Liver (tissue), 8 donors: ENCODE measurements at regions not wholly inside any gene's neighbourhood (a gene's known extent, or its start where the extent isn't known, plus 50 kb on each side); places are given as distances from the start of the nearest gene placed in this dataset.

Source experiments
- DNase-seq: peaks from one replicate; pipeline ENCODE4 v3.0.0-alpha.2; 2017; ENCODE audit warnings: low spot score
- H3K27ac ChIP-seq, 2 donors: one replicate each; pipeline ENCODE4 v1.7.0; 2013; ENCODE audit warnings: inconsistent platforms in 2 of 2, low read length in 2 of 2, control low read depth in 1 of 2, low read depth in 1 of 2, mild to moderate bottlenecking in 1 of 2
- H3K27me3 ChIP-seq, 4 donors: one replicate each; pipeline versions ENCODE4 v1.6.1 to v1.7.0; 2013; ENCODE audit warnings: low read length in 3 of 4, inconsistent platforms in 1 of 4, mild to moderate bottlenecking in 1 of 4, moderate library complexity in 1 of 4; ENCODE audit not compliant: control insufficient read depth in 4 of 4, insufficient read depth in 4 of 4
- H3K36me3 ChIP-seq, 4 donors: one replicate each; pipeline versions ENCODE4 v1.6.1 to v1.7.0; 2013; ENCODE audit warnings: low read length in 3 of 4, mild to moderate bottlenecking in 3 of 4, low read depth in 1 of 4, moderate library complexity in 1 of 4; ENCODE audit not compliant: control insufficient read depth in 4 of 4, insufficient read depth in 3 of 4
- H3K4me1 ChIP-seq, 4 donors: one replicate each; pipeline versions ENCODE4 v1.6.1 to v1.7.0; 2013; ENCODE audit warnings: low read length in 3 of 4, mild to moderate bottlenecking in 3 of 4, moderate library complexity in 1 of 4; ENCODE audit not compliant: control insufficient read depth in 4 of 4, insufficient read depth in 4 of 4
- H3K4me3 ChIP-seq, 3 donors: one replicate each; pipeline versions ENCODE4 v1.6.1 to v1.7.0; 2013; ENCODE audit warnings: low read length in 3 of 3, control low read depth in 1 of 3, low read depth in 1 of 3, mild to moderate bottlenecking in 1 of 3
- H3K9ac ChIP-seq, 2 donors: one replicate each; pipeline ENCODE4 v1.7.0; 2013; ENCODE audit warnings: low read length in 2 of 2, mild to moderate bottlenecking in 2 of 2, moderate library complexity in 2 of 2, control low read depth in 1 of 2, low read depth in 1 of 2
- H3K9me3 ChIP-seq, 4 donors: one replicate each; pipeline versions ENCODE4 v1.6.1 to v1.7.0; 2013; ENCODE audit warnings: low read length in 3 of 4; ENCODE audit not compliant: control insufficient read depth in 4 of 4
- EGR1 ChIP-seq, 2 donors: IDR thresholded peaks; 2 replicates each; pipeline ENCODE4 v1.6.1; 2016 to 2018; ENCODE audit warnings: antibody characterized with exemption in 2 of 2, low read depth in 2 of 2
- FOXA1 ChIP-seq: IDR thresholded peaks from 2 replicates; pipeline ENCODE4 v1.6.1; 2016; ENCODE audit warnings: antibody characterized with exemption
- FOXA2 ChIP-seq: IDR thresholded peaks from 2 replicates; pipeline ENCODE4 v1.6.1; 2016; ENCODE audit warnings: antibody characterized with exemption
- GABPA ChIP-seq, 2 donors: IDR thresholded peaks in 1 of 2; conservative IDR thresholded peaks in 1 of 2; 2 replicates each; pipeline ENCODE4 v1.6.1; 2016; ENCODE audit warnings: antibody characterized with exemption in 2 of 2, mild to moderate bottlenecking in 1 of 2, moderate library complexity in 1 of 2
- HNF4A ChIP-seq, 2 donors: conservative IDR thresholded peaks; 2 replicates each; pipeline ENCODE4 v1.6.1; 2016; ENCODE audit warnings: antibody characterized with exemption in 2 of 2, mild to moderate bottlenecking in 2 of 2
- HNF4G ChIP-seq: IDR thresholded peaks from 2 replicates; pipeline ENCODE4 v1.6.1; 2016; ENCODE audit warnings: antibody characterized with exemption
- JUND ChIP-seq, 2 donors: IDR thresholded peaks; 2 replicates each; pipeline ENCODE4 v1.6.1; 2016; ENCODE audit warnings: antibody characterized with exemption in 2 of 2
- NR2F2 ChIP-seq: IDR thresholded peaks from 2 replicates; pipeline ENCODE4 v1.6.1; 2016; ENCODE audit warnings: antibody characterized with exemption
- RAD21 ChIP-seq, 2 donors: IDR thresholded peaks; 2 replicates each; pipeline ENCODE4 v1.6.1; 2016; ENCODE audit warnings: antibody characterized with exemption in 2 of 2, mild to moderate bottlenecking in 2 of 2
- RXRA ChIP-seq, 2 donors: IDR thresholded peaks; 2 replicates each; pipeline ENCODE4 v1.6.1; 2017 to 2018; ENCODE audit warnings: antibody characterized with exemption in 2 of 2, mild to moderate bottlenecking in 1 of 2
- SP1 ChIP-seq: IDR thresholded peaks from 2 replicates; pipeline ENCODE4 v1.6.1; 2018; ENCODE audit warnings: antibody characterized with exemption, mild to moderate bottlenecking
- TAF1 ChIP-seq: conservative IDR thresholded peaks from 2 replicates; pipeline ENCODE4 v1.6.1; 2016; ENCODE audit warnings: antibody characterized with exemption, mild to moderate bottlenecking
- WGBS: extraction: QIAGEN DNeasy Blood & Tissue Kit; methylation state at CpG from one replicate; pipeline ENCODE4 v1.1.7; 2013; 5-methylcytosine and 5-hydroxymethylcytosine counted together
- TF ChIP-seq, protein P1 (sequence below): IDR thresholded peaks from 2 replicates; pipeline ENCODE4 v1.6.1; 2016; ENCODE audit warnings: antibody characterized with exemption
- TF ChIP-seq, protein P2 (sequence below): IDR thresholded peaks from 2 replicates; pipeline ENCODE4 v1.6.1; 2016; ENCODE audit warnings: antibody characterized with exemption, mild to moderate bottlenecking
- TF ChIP-seq, protein P3 (sequence below): IDR thresholded peaks from 2 replicates; pipeline ENCODE4 v1.6.1; 2016; ENCODE audit warnings: antibody characterized with exemption
- TF ChIP-seq, protein P4 (sequence below): IDR thresholded peaks from 2 replicates; pipeline ENCODE4 v1.6.1; 2016; ENCODE audit warnings: antibody characterized with exemption
- TF ChIP-seq, protein P5 (sequence below): fragments of 150-350 bp; IDR thresholded peaks from 2 replicates; pipeline ENCODE4 v1.5.1; 2017; ENCODE audit warnings: improper control_type of control experiment, low read depth, low read length; ENCODE audit not compliant: missing input control
- donor health status: healthy.
- donor health status: healthy.
- donor health status: healthy.
- donor health status: healthy.
- donor health status: healthy.

DNA sequence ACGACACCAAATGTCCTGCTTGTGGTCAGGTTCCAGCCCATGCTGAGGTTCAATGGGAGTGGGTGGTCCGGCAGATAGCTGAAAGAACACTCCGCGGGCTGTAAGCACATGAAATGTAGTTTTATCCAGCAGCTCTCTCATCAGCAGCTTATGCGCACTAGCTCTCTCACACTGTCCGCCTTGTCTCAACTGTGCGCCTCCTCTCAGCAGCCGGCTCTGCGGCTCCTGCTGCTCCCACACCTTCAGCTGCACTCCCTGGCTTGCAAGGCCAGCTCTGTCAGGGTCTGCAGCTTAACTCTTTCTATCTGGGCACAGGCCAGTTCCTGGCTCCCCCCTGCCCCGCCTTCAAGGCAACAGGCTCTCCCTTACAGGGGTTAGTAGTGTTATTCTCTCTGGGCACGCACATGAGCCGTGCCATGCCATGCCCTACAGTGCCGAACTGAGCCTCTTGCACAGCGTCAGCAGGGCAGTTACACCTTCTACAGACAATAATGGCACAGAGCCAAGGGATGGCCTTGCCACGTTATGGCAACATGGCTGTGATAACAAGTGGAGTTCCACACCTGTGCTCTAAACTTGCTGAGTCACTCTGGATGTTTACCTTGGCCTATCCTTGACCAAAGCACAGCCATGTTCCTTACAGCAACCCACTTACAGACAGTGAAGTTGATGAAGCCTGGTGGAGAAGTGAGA lies 84.0 kb upstream of the LRFN2 start:
- DNase-seq = no peak
- WGBS = 88% methylated on average over 15 of the region's 15 CpGs

DNA sequence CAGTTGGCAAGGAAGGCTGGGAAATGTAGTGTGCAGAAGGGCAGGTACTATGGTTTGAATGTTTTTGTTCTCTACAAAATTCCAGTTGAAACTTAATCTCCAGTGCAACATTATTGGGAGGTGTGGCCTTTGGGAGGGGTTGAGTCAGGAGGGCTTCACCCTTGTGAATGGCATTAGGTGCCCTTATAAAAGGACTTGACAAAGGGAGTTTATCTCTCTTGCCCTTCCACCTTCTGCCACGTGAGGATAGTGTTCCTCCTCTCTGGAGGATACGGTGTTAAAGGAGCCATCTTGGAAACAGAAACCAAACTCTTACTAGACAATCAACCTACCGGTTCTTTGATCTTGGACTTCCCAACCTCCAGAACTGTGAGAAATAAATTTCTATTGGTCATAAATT lies 82.2 kb upstream of the LRFN2 start:
- Histone ChIP-seq H3K4me1 (no peaks in the 10 kb centered on the region), H3K27me3 (no peaks in the 10 kb centered on the region), H3K9me3 (peaks cover 0 to 13% (median 7%) of the 10 kb centered on the region in 4 donors), H3K9ac (no peak overlapping the region), H3K4me3 (no peak overlapping the region), H3K27ac (no peak overlapping the region), H3K36me3 (no peaks in the 10 kb centered on the region)
- DNase-seq = no peak
- TF ChIP-seq, protein P1, sequence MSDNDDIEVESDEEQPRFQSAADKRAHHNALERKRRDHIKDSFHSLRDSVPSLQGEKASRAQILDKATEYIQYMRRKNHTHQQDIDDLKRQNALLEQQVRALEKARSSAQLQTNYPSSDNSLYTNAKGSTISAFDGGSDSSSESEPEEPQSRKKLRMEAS = no peak
- TF ChIP-seq FOXA2 (no peak), GABPA (IDR thresholded peaks at IDR 0.05 in 1 of 2, conservative IDR thresholded peaks at IDR 0.05 in 1 of 2) (no peak), RAD21 (IDR thresholded peaks at IDR 0.05) (no peak)
- TF ChIP-seq, protein P2, sequence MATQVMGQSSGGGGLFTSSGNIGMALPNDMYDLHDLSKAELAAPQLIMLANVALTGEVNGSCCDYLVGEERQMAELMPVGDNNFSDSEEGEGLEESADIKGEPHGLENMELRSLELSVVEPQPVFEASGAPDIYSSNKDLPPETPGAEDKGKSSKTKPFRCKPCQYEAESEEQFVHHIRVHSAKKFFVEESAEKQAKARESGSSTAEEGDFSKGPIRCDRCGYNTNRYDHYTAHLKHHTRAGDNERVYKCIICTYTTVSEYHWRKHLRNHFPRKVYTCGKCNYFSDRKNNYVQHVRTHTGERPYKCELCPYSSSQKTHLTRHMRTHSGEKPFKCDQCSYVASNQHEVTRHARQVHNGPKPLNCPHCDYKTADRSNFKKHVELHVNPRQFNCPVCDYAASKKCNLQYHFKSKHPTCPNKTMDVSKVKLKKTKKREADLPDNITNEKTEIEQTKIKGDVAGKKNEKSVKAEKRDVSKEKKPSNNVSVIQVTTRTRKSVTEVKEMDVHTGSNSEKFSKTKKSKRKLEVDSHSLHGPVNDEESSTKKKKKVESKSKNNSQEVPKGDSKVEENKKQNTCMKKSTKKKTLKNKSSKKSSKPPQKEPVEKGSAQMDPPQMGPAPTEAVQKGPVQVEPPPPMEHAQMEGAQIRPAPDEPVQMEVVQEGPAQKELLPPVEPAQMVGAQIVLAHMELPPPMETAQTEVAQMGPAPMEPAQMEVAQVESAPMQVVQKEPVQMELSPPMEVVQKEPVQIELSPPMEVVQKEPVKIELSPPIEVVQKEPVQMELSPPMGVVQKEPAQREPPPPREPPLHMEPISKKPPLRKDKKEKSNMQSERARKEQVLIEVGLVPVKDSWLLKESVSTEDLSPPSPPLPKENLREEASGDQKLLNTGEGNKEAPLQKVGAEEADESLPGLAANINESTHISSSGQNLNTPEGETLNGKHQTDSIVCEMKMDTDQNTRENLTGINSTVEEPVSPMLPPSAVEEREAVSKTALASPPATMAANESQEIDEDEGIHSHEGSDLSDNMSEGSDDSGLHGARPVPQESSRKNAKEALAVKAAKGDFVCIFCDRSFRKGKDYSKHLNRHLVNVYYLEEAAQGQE = no peak
- TF ChIP-seq, protein P3, sequence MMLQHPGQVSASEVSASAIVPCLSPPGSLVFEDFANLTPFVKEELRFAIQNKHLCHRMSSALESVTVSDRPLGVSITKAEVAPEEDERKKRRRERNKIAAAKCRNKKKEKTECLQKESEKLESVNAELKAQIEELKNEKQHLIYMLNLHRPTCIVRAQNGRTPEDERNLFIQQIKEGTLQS = no peak
- TF ChIP-seq, protein P4, sequence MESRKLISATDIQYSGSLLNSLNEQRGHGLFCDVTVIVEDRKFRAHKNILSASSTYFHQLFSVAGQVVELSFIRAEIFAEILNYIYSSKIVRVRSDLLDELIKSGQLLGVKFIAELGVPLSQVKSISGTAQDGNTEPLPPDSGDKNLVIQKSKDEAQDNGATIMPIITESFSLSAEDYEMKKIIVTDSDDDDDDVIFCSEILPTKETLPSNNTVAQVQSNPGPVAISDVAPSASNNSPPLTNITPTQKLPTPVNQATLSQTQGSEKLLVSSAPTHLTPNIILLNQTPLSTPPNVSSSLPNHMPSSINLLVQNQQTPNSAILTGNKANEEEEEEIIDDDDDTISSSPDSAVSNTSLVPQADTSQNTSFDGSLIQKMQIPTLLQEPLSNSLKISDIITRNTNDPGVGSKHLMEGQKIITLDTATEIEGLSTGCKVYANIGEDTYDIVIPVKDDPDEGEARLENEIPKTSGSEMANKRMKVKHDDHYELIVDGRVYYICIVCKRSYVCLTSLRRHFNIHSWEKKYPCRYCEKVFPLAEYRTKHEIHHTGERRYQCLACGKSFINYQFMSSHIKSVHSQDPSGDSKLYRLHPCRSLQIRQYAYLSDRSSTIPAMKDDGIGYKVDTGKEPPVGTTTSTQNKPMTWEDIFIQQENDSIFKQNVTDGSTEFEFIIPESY = no peak
- WGBS = 72% methylated on average over 3 of the region's 3 CpGs

More for the DNA sequence above, 84.0 kb upstream of the LRFN2 start:
- no peak for TF ChIP-seq SP1
- TF ChIP-seq, protein P5, sequence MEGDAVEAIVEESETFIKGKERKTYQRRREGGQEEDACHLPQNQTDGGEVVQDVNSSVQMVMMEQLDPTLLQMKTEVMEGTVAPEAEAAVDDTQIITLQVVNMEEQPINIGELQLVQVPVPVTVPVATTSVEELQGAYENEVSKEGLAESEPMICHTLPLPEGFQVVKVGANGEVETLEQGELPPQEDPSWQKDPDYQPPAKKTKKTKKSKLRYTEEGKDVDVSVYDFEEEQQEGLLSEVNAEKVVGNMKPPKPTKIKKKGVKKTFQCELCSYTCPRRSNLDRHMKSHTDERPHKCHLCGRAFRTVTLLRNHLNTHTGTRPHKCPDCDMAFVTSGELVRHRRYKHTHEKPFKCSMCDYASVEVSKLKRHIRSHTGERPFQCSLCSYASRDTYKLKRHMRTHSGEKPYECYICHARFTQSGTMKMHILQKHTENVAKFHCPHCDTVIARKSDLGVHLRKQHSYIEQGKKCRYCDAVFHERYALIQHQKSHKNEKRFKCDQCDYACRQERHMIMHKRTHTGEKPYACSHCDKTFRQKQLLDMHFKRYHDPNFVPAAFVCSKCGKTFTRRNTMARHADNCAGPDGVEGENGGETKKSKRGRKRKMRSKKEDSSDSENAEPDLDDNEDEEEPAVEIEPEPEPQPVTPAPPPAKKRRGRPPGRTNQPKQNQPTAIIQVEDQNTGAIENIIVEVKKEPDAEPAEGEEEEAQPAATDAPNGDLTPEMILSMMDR = no peak
- TF ChIP-seq, protein P2 = no peak
- no peak for TF ChIP-seq RXRA (IDR thresholded peaks at IDR 0.05)
- TF ChIP-seq FOXA2 = no peak
- TF ChIP-seq HNF4G = no peak
- TF ChIP-seq, protein P3 = no peak
- TF ChIP-seq, protein P1 = no peak
- TF ChIP-seq EGR1 (IDR thresholded peaks at IDR 0.05; ENCODE audit: low read depth in 2 of 2) = no peak
- no peak for TF ChIP-seq FOXA1
- no peak for TF ChIP-seq HNF4A (conservative IDR thresholded peaks at IDR 0.05)
- no peak for TF ChIP-seq TAF1
- TF ChIP-seq NR2F2 = no peak
- TF ChIP-seq GABPA (IDR thresholded peaks at IDR 0.05 in 1 of 2, conservative IDR thresholded peaks at IDR 0.05 in 1 of 2) = no peak
- no peak for TF ChIP-seq JUND (IDR thresholded peaks at IDR 0.05)
- no peak for TF ChIP-seq RAD21 (IDR thresholded peaks at IDR 0.05)
- Histone ChIP-seq H3K4me3 (no peak overlapping the region), H3K27ac (no peak overlapping the region), H3K4me1 (no peaks in the 10 kb centered on the region), H3K27me3 (no peaks in the 10 kb centered on the region), H3K9ac (no peak overlapping the region), H3K9me3 (no peaks in the 10 kb centered on the region), H3K36me3 (no peaks in the 10 kb centered on the region)
